OCI-LY1 (cell line): ENCODE measurements at regions not wholly inside any gene's neighbourhood (a gene's known extent, or its start where the extent isn't known, plus 50 kb on each side); places are given as distances from the start of the nearest gene placed in this dataset.

ENCODE experiments used
- H2AFZ ChIP-seq: fragments of 200-600 bp; sonication (generic), shearing (Covaris generic); 2 replicates; pipeline ENCODE4 v1.6.0; 2014; ENCODE audit warnings: antibody characterized with exemption, mild to moderate bottlenecking, low read length
- H3F3A ChIP-seq: fragments of 200-600 bp; sonication (generic), shearing (Covaris generic); 2 replicates; pipeline ENCODE4 v1.6.0; 2014; ENCODE audit warnings: mild to moderate bottlenecking, antibody characterized with exemption, low read length, moderate library complexity; ENCODE audit not compliant: insufficient read depth
- H3K27ac ChIP-seq: fragments of 200-600 bp; sonication (generic); 2 replicates; pipeline ENCODE4 v1.5.1; 2014; ENCODE audit warnings: low read length, mixed run types, mild to moderate bottlenecking, low read depth; ENCODE audit not compliant: poor library complexity, severe bottlenecking
- H3K27me3 ChIP-seq: fragments of 200-600 bp; sonication (generic); 2 replicates; pipeline ENCODE4 v1.6.0; 2014; ENCODE audit warnings: antibody characterized with exemption, mild to moderate bottlenecking, low read length, moderate library complexity; ENCODE audit not compliant: insufficient read depth
- H3K36me3 ChIP-seq: fragments of 200-600 bp; sonication (generic); 2 replicates; pipeline ENCODE4 v1.6.1; 2014; ENCODE audit warnings: mild to moderate bottlenecking, antibody characterized with exemption, low read length, moderate library complexity, mixed read lengths; ENCODE audit not compliant: insufficient read depth
- H3K4me1 ChIP-seq: fragments of 200-600 bp; sonication (generic); 2 replicates; pipeline ENCODE4 v1.5.1; 2014; ENCODE audit warnings: mild to moderate bottlenecking, low read length, moderate library complexity; ENCODE audit not compliant: insufficient read depth, severe bottlenecking
- H3K4me2 ChIP-seq: fragments of 200-600 bp; sonication (generic), shearing (Covaris generic); 2 replicates; pipeline ENCODE4 v1.6.1; 2014; ENCODE audit warnings: low read length
- H3K4me3 ChIP-seq: fragments of 200-600 bp; sonication (generic); 2 replicates; pipeline ENCODE4 v1.5.1; 2014; ENCODE audit warnings: low read length, low read depth, mild to moderate bottlenecking, mixed read lengths; ENCODE audit not compliant: poor library complexity, severe bottlenecking
- H3K79me2 ChIP-seq: fragments of 200-600 bp; shearing (Covaris generic); 2 replicates; pipeline ENCODE4 v1.6.1; 2016; ENCODE audit warnings: mixed run types, low read length, mixed read lengths; ENCODE audit not compliant: insufficient read depth
- H3K9ac ChIP-seq: fragments of 200-600 bp; sonication (generic), shearing (Covaris generic); 2 replicates; pipeline ENCODE4 v1.6.1; 2014; ENCODE audit warnings: mild to moderate bottlenecking, low read length, mixed read lengths
- H3K9me2 ChIP-seq: fragments of 200-600 bp; sonication (generic), shearing (Covaris generic); 2 replicates; pipeline ENCODE4 v1.6.1; 2014; ENCODE audit warnings: low read depth, mild to moderate bottlenecking, low read length, mixed read lengths
- H3K9me3 ChIP-seq: fragments of 200-600 bp; shearing (Covaris generic); 2 replicates; pipeline ENCODE4 v1.6.1; 2014; ENCODE audit warnings: low read length, mixed read lengths
- H4K20me1 ChIP-seq: fragments of 200-600 bp; sonication (generic), shearing (Covaris generic); 2 replicates; pipeline ENCODE4 v1.6.0; 2016; ENCODE audit warnings: mild to moderate bottlenecking, low read length; ENCODE audit not compliant: insufficient read depth
- CTCF ChIP-seq: fragments of 200-600 bp; sonication (generic), shearing (Covaris generic); IDR thresholded peaks from 2 replicates; pipeline ENCODE4 v1.5.1; 2017; ENCODE audit warnings: mild to moderate bottlenecking, antibody characterized with exemption, low read length, moderate library complexity, mixed read lengths
- EZH2 ChIP-seq: fragments of 200-600 bp; sonication (generic), shearing (Covaris generic); IDR thresholded peaks from 2 replicates; pipeline ENCODE4 v1.8.0; 2017; ENCODE audit warnings: borderline replicate concordance, mixed run types, mild to moderate bottlenecking, antibody characterized with exemption, low read length, moderate library complexity, mixed read lengths

DNA sequence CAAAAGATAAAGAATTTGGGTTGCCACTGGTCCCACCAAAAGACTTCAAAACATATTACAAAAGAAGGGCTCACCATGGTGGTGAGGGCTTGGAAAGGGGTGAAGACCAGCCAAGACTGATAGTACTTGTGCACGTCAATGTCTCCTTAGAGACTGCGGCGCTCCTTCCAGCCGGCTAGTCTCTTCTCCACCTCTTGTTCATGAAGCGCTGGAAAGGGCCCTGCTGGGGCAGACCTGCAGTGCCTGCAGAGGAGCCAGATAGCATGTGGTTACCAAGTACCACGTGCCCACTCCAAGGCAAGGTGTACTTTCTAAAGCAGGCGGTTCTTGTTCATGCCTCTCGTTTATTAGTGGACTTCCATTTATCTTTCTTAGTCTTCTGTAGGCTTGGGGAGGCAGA, 92.7 kb upstream of the FAM20A start:
- Histone ChIP-seq H3K9me2 (no peaks in the 10 kb centered on the region), H3K79me2 (no peaks in the 10 kb centered on the region), H3K4me2 (no peak overlapping the region), H3K4me3 (no peak overlapping the region), H3K36me3 (no peaks in the 10 kb centered on the region), H2AFZ (no peak overlapping the region), H3K27me3 (no peaks in the 10 kb centered on the region), H3K4me1 (no peaks in the 10 kb centered on the region), H3K27ac (no peak overlapping the region), H3F3A (no peaks in the 10 kb centered on the region), H3K9ac (no peak overlapping the region), H4K20me1 (no peaks in the 10 kb centered on the region), H3K9me3 (no peaks in the 10 kb centered on the region)
- no peak for TF ChIP-seq CTCF
- TF ChIP-seq EZH2: no peak

- no peak overlapping the region for H3K4me3 ChIP-seq
- no peak overlapping the region for H2AFZ ChIP-seq
- H3K9me3 ChIP-seq: no peaks in the 10 kb centered on the region
- H3K79me2 ChIP-seq: no peaks in the 10 kb centered on the region
- H3K27ac ChIP-seq: no peak overlapping the region
- H3K27me3 ChIP-seq: no peaks in the 10 kb centered on the region
- H4K20me1 ChIP-seq: no peaks in the 10 kb centered on the region
- TF ChIP-seq EZH2: no peak
- no peak for TF ChIP-seq CTCF
- H3F3A ChIP-seq: no peaks in the 10 kb centered on the region
- no peaks in the 10 kb centered on the region for H3K4me1 ChIP-seq
- H3K36me3 ChIP-seq: no peaks in the 10 kb centered on the region
- no peak overlapping the region for H3K9ac ChIP-seq
- H3K4me2 ChIP-seq: no peak overlapping the region
- no peaks in the 10 kb centered on the region for H3K9me2 ChIP-seq
Observed at GRCh38 chr17:68693466-68693865, 92.3 kb upstream of the FAM20A start.

- no peaks in the 10 kb centered on the region for H3K27me3 ChIP-seq
- H3K9me2 ChIP-seq: no peaks in the 10 kb centered on the region
- no peaks in the 10 kb centered on the region for H3K79me2 ChIP-seq
- no peak overlapping the region for H3K4me3 ChIP-seq
- no peaks in the 10 kb centered on the region for H3K9me3 ChIP-seq
- H3K36me3 ChIP-seq: no peaks in the 10 kb centered on the region
- no peaks in the 10 kb centered on the region for H3F3A ChIP-seq
- H3K4me2 ChIP-seq: no peak overlapping the region
- no peak overlapping the region for H2AFZ ChIP-seq
- no peaks in the 10 kb centered on the region for H4K20me1 ChIP-seq
- H3K4me1 ChIP-seq: no peaks in the 10 kb centered on the region
- H3K27ac ChIP-seq: no peak overlapping the region
- TF ChIP-seq EZH2 (no peak), CTCF (no peak)
- H3K9ac ChIP-seq: no peak overlapping the region
Observed at GRCh38 chr17:68686108-68686988, 85.2 kb upstream of the FAM20A start.
